Panc1 (cell line): ENCODE measurements at regions not wholly inside any gene's neighbourhood (a gene's known extent, or its start where the extent isn't known, plus 50 kb on each side); places are given as distances from the start of the nearest gene placed in this dataset.

Experiments used
- ATAC-seq: fragments of 200-7000 bp; cut with Tn5 transposase; 2 replicates; pipeline ENCODE4 v1.9.1; 2020; ENCODE audit warnings: mild to moderate bottlenecking, moderate library complexity
- BruUV-seq: library from RNA; stranded (reverse); fragments of 400-500 nt; replicated peaks from 2 replicates; lab custom pipeline; 2021; lab: Mats Ljungman, UMichigan
- CTCF ChIA-PET: fragments of 300-600 bp; sonication (Branson Sonifier 250); formaldehyde crosslinking; loops from one replicate; lab custom pipeline; 2022; ENCODE audit warnings: antibody characterized with exemption; lab: Charles Lee
- POLR2A ChIA-PET: fragments of 300-600 bp; sonication (Branson Sonifier 250); formaldehyde crosslinking; loops from one replicate; lab custom pipeline; 2022; ENCODE audit warnings: antibody characterized with exemption; lab: Charles Lee
- DNase-seq: peaks from one replicate; pipeline ENCODE4 v3.0.0-alpha.2; 2010; ENCODE audit warnings: low read depth, low spot score
- H3K27ac ChIP-seq: 2 replicates; pipeline ENCODE4 v1.5.1; 2011; ENCODE audit warnings: mild to moderate bottlenecking, low read length, inconsistent platforms
- H3K27me3 ChIP-seq: fragments of 200-500 bp; sonication (Bioruptor generic); 2 replicates; pipeline ENCODE4 v1.6.0; 2014; ENCODE audit warnings: low read length, inconsistent platforms; ENCODE audit not compliant: control insufficient read depth, insufficient read depth
- H3K36me3 ChIP-seq: fragments of 200-500 bp; sonication (Bioruptor generic); 2 replicates; pipeline ENCODE4 v1.5.1; 2014; ENCODE audit warnings: inconsistent platforms, mild to moderate bottlenecking, low read length, moderate library complexity; ENCODE audit not compliant: control insufficient read depth, insufficient read depth
- H3K4me1 ChIP-seq: 2 replicates; pipeline ENCODE4 v1.5.1; 2011; ENCODE audit warnings: inconsistent platforms, mild to moderate bottlenecking, low read length, moderate library complexity; ENCODE audit not compliant: control insufficient read depth, insufficient read depth
- H3K4me3 ChIP-seq, 2 experiments: 2 replicates each; pipeline ENCODE4 v1.5.1; 2011 to 2012; ENCODE audit warnings: low read depth in 2 of 2, low read length in 2 of 2, mild to moderate bottlenecking in 2 of 2, inconsistent platforms in 1 of 2, moderate library complexity in 1 of 2
- H3K9me3 ChIP-seq: fragments of 200-500 bp; sonication (Bioruptor generic); 2 replicates; pipeline ENCODE4 v1.5.1; 2014; ENCODE audit warnings: low read depth, mild to moderate bottlenecking, inconsistent platforms, low read length, moderate library complexity; ENCODE audit not compliant: control insufficient read depth, insufficient read depth
- CTCF ChIP-seq: fragments of 450-650 bp; IDR thresholded peaks from 2 replicates; pipeline ENCODE4 v1.5.1; 2017; ENCODE audit warnings: mild to moderate bottlenecking
- POLR2AphosphoS5 ChIP-seq: IDR thresholded peaks from 2 replicates; pipeline ENCODE4 v1.6.1; 2012; ENCODE audit warnings: mild to moderate bottlenecking, low read depth, low read length, moderate library complexity
- REST ChIP-seq, 2 experiments: IDR thresholded peaks; 2 replicates each; pipeline ENCODE4 v1.6.1; 2011 to 2012; ENCODE audit warnings: low read depth in 2 of 2, control low read depth in 1 of 2, low read length in 1 of 2, mild to moderate bottlenecking in 1 of 2, moderate library complexity in 1 of 2; ENCODE audit not compliant: insufficient read depth in 1 of 2
- SIN3A ChIP-seq: IDR thresholded peaks from 2 replicates; pipeline ENCODE4 v1.6.1; 2012; ENCODE audit warnings: low read depth, mild to moderate bottlenecking, low read length, moderate library complexity, borderline replicate concordance; ENCODE audit not compliant: insufficient read depth
- TCF7L2 ChIP-seq: IDR thresholded peaks from 2 replicates; pipeline ENCODE4 v1.6.1; 2011; ENCODE audit warnings: mild to moderate bottlenecking, low read depth, low read length, inconsistent platforms
- in situ Hi-C: cut with HindIII; loops from 2 replicates; pipeline ENCODE4 v1.10.0; 2016; ENCODE audit warnings: low sequenced_read_pairs, low pct_unique_long_range_greater_than_20kb
- intact Hi-C: fragments of 100-400 bp; cut with micrococcal nuclease; formaldehyde crosslinking; loops from one replicate; pipeline ENCODE4 v1.10.0; 2022; ENCODE audit not compliant: unreplicated experiment

- H3K27me3 ChIP-seq = no peaks in the 10 kb centered on the region
- ChIA-PET CTCF (no interaction called here), POLR2A (no interaction called here)
- no peaks in the 10 kb centered on the region for H3K4me1 ChIP-seq
- DNase-seq (no peak), ATAC-seq (no peak)
- no peak for TF ChIP-seq REST (IDR thresholded peaks at IDR 0.05; ENCODE audit: insufficient read depth in 1 of 2, low read depth in 2 of 2, low read length in 1 of 2)
- no peak for TF ChIP-seq SIN3A
- TF ChIP-seq TCF7L2 = no peak
- no peak for TF ChIP-seq POLR2AphosphoS5
- TF ChIP-seq CTCF = no peak
- no peaks in the 10 kb centered on the region for H3K9me3 ChIP-seq
- no peaks in the 10 kb centered on the region; the same call in 1 of the 2 replicates for H3K36me3 ChIP-seq
- in situ Hi-C loops = no loop called here
- BruUV-seq = no TSS peak
- intact Hi-C loops = no loop called here
- H3K4me3 ChIP-seq = no peak overlapping the region
- no peak overlapping the region for H3K27ac ChIP-seq
Observed at GRCh38 chr4:180485407-180485806, 1757.8 kb upstream of the TENM3 start.

- H3K27ac ChIP-seq = no peak overlapping the region
- POLR2A ChIA-PET = no interaction called here
- no TSS peak for BruUV-seq
- no peaks in the 10 kb centered on the region for H3K4me1 ChIP-seq
- no peak overlapping the region for H3K4me3 ChIP-seq
- CTCF ChIA-PET = no interaction called here
- in situ Hi-C loops = no loop called here
- H3K36me3 ChIP-seq = no peaks in the 10 kb centered on the region; the same call in 1 of the 2 replicates
- no peak for TF ChIP-seq POLR2AphosphoS5
- TF ChIP-seq REST (IDR thresholded peaks at IDR 0.05; ENCODE audit: insufficient read depth in 1 of 2, low read depth in 2 of 2, low read length in 1 of 2) = no peak
- TF ChIP-seq CTCF = no peak
- no peak for TF ChIP-seq SIN3A
- no peak for TF ChIP-seq TCF7L2
- ATAC-seq (no peak), DNase-seq (no peak)
- H3K9me3 ChIP-seq = no peaks in the 10 kb centered on the region
- intact Hi-C loops = no loop called here
- no peaks in the 10 kb centered on the region for H3K27me3 ChIP-seq
Observed at GRCh38 chr4:180486342-180486741, 1756.9 kb upstream of the TENM3 start.
